CD14-positive monocyte (primary cell): ENCODE measurements at regions not wholly inside any gene's neighbourhood (a gene's known extent, or its start where the extent isn't known, plus 50 kb on each side); places are given as distances from the start of the nearest gene placed in this dataset.

Experiments
- DNase-seq, 3 donors: peaks; one replicate each; pipeline ENCODE4 v3.0.0-alpha.2; 2011 to 2022
- H2AFZ ChIP-seq: 2 replicates; pipeline ENCODE4 v1.6.0; 2012; ENCODE audit warnings: mild to moderate bottlenecking, low read depth, low read length, inconsistent platforms; ENCODE audit not compliant: insufficient read depth, poor library complexity, severe bottlenecking
- H3K27ac ChIP-seq, 2 donors: 1 replicate in 1 of 2; 2 replicates in 1 of 2; pipeline ENCODE4 v1.5.1; 2012 to 2013; ENCODE audit warnings: low read length in 2 of 2, control low read depth in 1 of 2, inconsistent platforms in 1 of 2, low read depth in 1 of 2, mild to moderate bottlenecking in 1 of 2
- H3K27me3 ChIP-seq, 2 donors: one replicate each; pipeline versions ENCODE4 v1.6.0 to v1.6.1; 2011 to 2013; ENCODE audit warnings: low read length in 2 of 2; ENCODE audit not compliant: control insufficient read depth in 2 of 2, insufficient read depth in 2 of 2
- H3K36me3 ChIP-seq, 2 donors: replicated peaks in 1 of 2; 1 replicate in 1 of 2; 2 replicates in 1 of 2; pipeline versions ENCODE4 v1.5.1 to v1.6.1; 2012 to 2013; ENCODE audit warnings: low read length in 2 of 2, control low read depth in 1 of 2, inconsistent platforms in 1 of 2, mild to moderate bottlenecking in 1 of 2; ENCODE audit not compliant: insufficient read depth in 2 of 2, control insufficient read depth in 1 of 2
- H3K4me1 ChIP-seq, 2 donors: 1 replicate in 1 of 2; 2 replicates in 1 of 2; pipeline versions ENCODE4 v1.5.1 to v1.6.1; 2012 to 2013; ENCODE audit warnings: low read length in 2 of 2, control low read depth in 1 of 2, inconsistent platforms in 1 of 2, mild to moderate bottlenecking in 1 of 2, moderate library complexity in 1 of 2; ENCODE audit not compliant: insufficient read depth in 2 of 2, control insufficient read depth in 1 of 2
- H3K4me2 ChIP-seq: replicated peaks from 2 replicates; pipeline ENCODE3; 2012; ENCODE audit warnings: low read length, moderate library complexity, mild to moderate bottlenecking; ENCODE audit not compliant: poor library complexity, severe bottlenecking; ENCODE audit errors: extremely low read depth
- H3K4me3 ChIP-seq, 3 experiments: fragments of 200-600 bp in 1 of 3; sonication (generic) in 1 of 3; replicated peaks in 1 of 3; 1 replicate in 2 of 3; 2 replicates in 1 of 3; pipeline ENCODE4 v1.5.1; 2011 to 2013; ENCODE audit warnings: low read length in 3 of 3, mild to moderate bottlenecking in 3 of 3, control low read depth in 2 of 3, low read depth in 2 of 3, inconsistent platforms in 1 of 3, moderate library complexity in 1 of 3
- H3K79me2 ChIP-seq: 2 replicates; pipeline ENCODE4 v1.6.0; 2012; ENCODE audit warnings: mild to moderate bottlenecking, control low read depth, inconsistent platforms, low read length, moderate library complexity; ENCODE audit not compliant: insufficient read depth
- H3K9ac ChIP-seq: 2 replicates; pipeline ENCODE4 v1.6.0; 2017; ENCODE audit warnings: low read length, mild to moderate bottlenecking; ENCODE audit not compliant: insufficient read depth, poor library complexity, severe bottlenecking
- H3K9me3 ChIP-seq, 2 donors: replicated peaks in 1 of 2; 1 replicate in 1 of 2; 2 replicates in 1 of 2; pipeline versions ENCODE4 v1.5.1 to v1.6.1; 2012 to 2013; ENCODE audit warnings: low read length in 2 of 2, control low read depth in 1 of 2; ENCODE audit not compliant: control insufficient read depth in 1 of 2, insufficient read depth in 1 of 2
- H4K20me1 ChIP-seq: 2 replicates; pipeline ENCODE4 v1.6.0; 2012; ENCODE audit warnings: mild to moderate bottlenecking, low read length, control low read depth, moderate library complexity; ENCODE audit not compliant: insufficient read depth
- H3K27ac Mint-ChIP-seq, 7 donors: one replicate each; pipeline ENCODE4 v1.8.0; 2020; ENCODE audit warnings: mild to moderate bottlenecking in 7 of 7, mixed read lengths in 7 of 7, moderate library complexity in 6 of 7, inconsistent platforms in 2 of 7
- H3K27me3 Mint-ChIP-seq, 3 donors: one replicate each; pipeline ENCODE4 v1.8.0; 2021 to 2022; ENCODE audit warnings: low read depth in 3 of 3, mild to moderate bottlenecking in 3 of 3, mixed read lengths in 3 of 3, moderate library complexity in 3 of 3, inconsistent platforms in 1 of 3
- H3K36me3 Mint-ChIP-seq, 2 donors: one replicate each; pipeline ENCODE4 v1.8.0; 2020; ENCODE audit warnings: mixed read lengths in 2 of 2, inconsistent platforms in 1 of 2, mild to moderate bottlenecking in 1 of 2
- H3K4me1 Mint-ChIP-seq: one replicate; pipeline ENCODE4 v1.8.0; 2020; ENCODE audit warnings: mild to moderate bottlenecking, mixed read lengths
- H3K4me3 Mint-ChIP-seq, 2 donors: one replicate each; pipeline ENCODE4 v1.8.0; 2020; ENCODE audit warnings: mild to moderate bottlenecking in 2 of 2, mixed read lengths in 2 of 2, moderate library complexity in 1 of 2
- H3K9me3 Mint-ChIP-seq, 7 donors: one replicate each; pipeline ENCODE4 v1.8.0; 2020 to 2022; ENCODE audit warnings: mixed read lengths in 7 of 7, mild to moderate bottlenecking in 6 of 7, moderate library complexity in 6 of 7, inconsistent platforms in 2 of 7
- WGBS: methylation state at CpG from one replicate; pipeline ENCODE4 v1.1.5; 2013; ENCODE audit warnings: missing lambda C conversion rate; ENCODE audit not compliant: insufficient coverage; 5-methylcytosine and 5-hydroxymethylcytosine counted together
- intact Hi-C, 2 donors: fragments of 100-400 bp; cut with micrococcal nuclease; formaldehyde crosslinking; loops; one replicate each; pipeline versions ENCODE4 v1.15.0 to v1.15.1; 2023
- TF ChIP-seq, protein P1 (sequence below): fragments of 200-600 bp; IDR thresholded peaks from one replicate; pipeline ENCODE4 v1.8.0; 2022; ENCODE audit warnings: antibody characterized with exemption, mild to moderate bottlenecking

- no CpG with 5 or more reads among the region's 6 CpGs for WGBS
- no peak overlapping the region for H3K27ac Mint-ChIP-seq
- no peak overlapping the region for H3K4me3 Mint-ChIP-seq
These were observed 122.7 kb upstream of the SPDL1 start for GRCh38 chr5:169460896-169461295.

GRCh38 chr5:169460123-169460522 lies 123.5 kb upstream of the SPDL1 start:
- WGBS = 100% methylated on average over 1 of the region's 1 CpG
- no peak overlapping the region for H2AFZ ChIP-seq
- TF ChIP-seq, protein P1, sequence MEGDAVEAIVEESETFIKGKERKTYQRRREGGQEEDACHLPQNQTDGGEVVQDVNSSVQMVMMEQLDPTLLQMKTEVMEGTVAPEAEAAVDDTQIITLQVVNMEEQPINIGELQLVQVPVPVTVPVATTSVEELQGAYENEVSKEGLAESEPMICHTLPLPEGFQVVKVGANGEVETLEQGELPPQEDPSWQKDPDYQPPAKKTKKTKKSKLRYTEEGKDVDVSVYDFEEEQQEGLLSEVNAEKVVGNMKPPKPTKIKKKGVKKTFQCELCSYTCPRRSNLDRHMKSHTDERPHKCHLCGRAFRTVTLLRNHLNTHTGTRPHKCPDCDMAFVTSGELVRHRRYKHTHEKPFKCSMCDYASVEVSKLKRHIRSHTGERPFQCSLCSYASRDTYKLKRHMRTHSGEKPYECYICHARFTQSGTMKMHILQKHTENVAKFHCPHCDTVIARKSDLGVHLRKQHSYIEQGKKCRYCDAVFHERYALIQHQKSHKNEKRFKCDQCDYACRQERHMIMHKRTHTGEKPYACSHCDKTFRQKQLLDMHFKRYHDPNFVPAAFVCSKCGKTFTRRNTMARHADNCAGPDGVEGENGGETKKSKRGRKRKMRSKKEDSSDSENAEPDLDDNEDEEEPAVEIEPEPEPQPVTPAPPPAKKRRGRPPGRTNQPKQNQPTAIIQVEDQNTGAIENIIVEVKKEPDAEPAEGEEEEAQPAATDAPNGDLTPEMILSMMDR = no peak
- no peak for DNase-seq
- H3K4me1 ChIP-seq = no peaks in the 10 kb centered on the region
- Mint-ChIP-seq H3K4me1 (no peaks in the 10 kb centered on the region), H3K36me3 (no peaks in the 10 kb centered on the region), H3K27ac (no peak overlapping the region), H3K27me3 (peaks cover 0 to 4% (median 2%) of the 10 kb centered on the region in 3 donors), H3K4me3 (no peak overlapping the region), H3K9me3 (peaks cover 0 to 9% (median 2%) of the 10 kb centered on the region in 7 donors)
- H3K4me2 ChIP-seq = no peak overlapping the region
- H3K27ac ChIP-seq = no peak overlapping the region
- no peaks in the 10 kb centered on the region for H3K27me3 ChIP-seq
- H3K79me2 ChIP-seq = no peaks in the 10 kb centered on the region
- H4K20me1 ChIP-seq = no peaks in the 10 kb centered on the region
- H3K4me3 ChIP-seq = no peak overlapping the region
- H3K36me3 ChIP-seq = no peaks in the 10 kb centered on the region
- H3K9ac ChIP-seq = no peak overlapping the region
- no peaks in the 10 kb centered on the region for H3K9me3 ChIP-seq
- intact Hi-C loops = no loop called here

More at GRCh38 chr5:169460896-169461295, 122.7 kb upstream of the SPDL1 start:
- Histone ChIP-seq H2AFZ (no peak overlapping the region), H3K4me3 (no peak overlapping the region), H3K79me2 (no peaks in the 10 kb centered on the region), H3K9me3 (no peaks in the 10 kb centered on the region), H3K27me3 (no peaks in the 10 kb centered on the region), H3K4me2 (no peak overlapping the region), H3K4me1 (no peaks in the 10 kb centered on the region), H3K27ac (no peak overlapping the region), H3K9ac (no peak overlapping the region), H4K20me1 (no peaks in the 10 kb centered on the region), H3K36me3 (no peaks in the 10 kb centered on the region)
- intact Hi-C loops = no loop called here
- no peak for DNase-seq
- Mint-ChIP-seq H3K4me1 (no peaks in the 10 kb centered on the region), H3K9me3 (peaks cover 0 to 9% (median 2%) of the 10 kb centered on the region in 7 donors), H3K36me3 (no peaks in the 10 kb centered on the region), H3K27me3 (peaks cover 0 to 4% (median 2%) of the 10 kb centered on the region in 3 donors)
- TF ChIP-seq, protein P1 = no peak
